Lower lobe of right lung (tissue), 2 donors: ENCODE measurements at regions not wholly inside any gene's neighbourhood (a gene's known extent, or its start where the extent isn't known, plus 50 kb on each side); places are given as distances from the start of the nearest gene placed in this dataset.
"Not testable (repeated sequence)": the region's sequence is repeated elsewhere in the genome, so short reads cannot be mapped to it uniquely, and the experiment has no call there.

Experiments used
- ATAC-seq, 2 donors: fragments of 200-7000 bp; cut with Tn5 transposase; one replicate each; pipeline ENCODE4 v1.9.1; 2020 to 2022; ENCODE audit warnings: mild to moderate bottlenecking in 2 of 2, moderate library complexity in 2 of 2
- DNase-seq: peaks from one replicate; pipeline ENCODE4 v3.0.0-alpha.2; 2020
- H3K27ac ChIP-seq: fragments of 200-600 bp; one replicate; pipeline ENCODE4 v1.8.0; 2022
- H3K27me3 ChIP-seq: fragments of 200-600 bp; one replicate; pipeline ENCODE4 v1.8.0; 2022; ENCODE audit warnings: low read depth
- H3K36me3 ChIP-seq: fragments of 200-600 bp; one replicate; pipeline ENCODE4 v1.8.0; 2022; ENCODE audit warnings: mild to moderate bottlenecking
- H3K4me1 ChIP-seq: fragments of 200-600 bp; one replicate; pipeline ENCODE4 v1.8.0; 2022
- H3K4me3 ChIP-seq: fragments of 200-600 bp; one replicate; pipeline ENCODE4 v1.8.0; 2022; ENCODE audit warnings: mild to moderate bottlenecking
- H3K9me3 ChIP-seq: fragments of 200-600 bp; one replicate; pipeline ENCODE4 v1.8.0; 2022
- intact Hi-C: fragments of 100-400 bp; cut with DNase I; formaldehyde crosslinking; loops from one replicate; pipeline ENCODE4 v1.11.0; 2022
- TF ChIP-seq, protein P1 (sequence below): fragments of 200-600 bp; IDR thresholded peaks from one replicate; pipeline ENCODE4 v1.8.0; 2022; ENCODE audit warnings: antibody characterized with exemption, mild to moderate bottlenecking
- donor health status: DM: no; HTN: yes; CAD: no; lungs with severe emphysema.

DNA sequence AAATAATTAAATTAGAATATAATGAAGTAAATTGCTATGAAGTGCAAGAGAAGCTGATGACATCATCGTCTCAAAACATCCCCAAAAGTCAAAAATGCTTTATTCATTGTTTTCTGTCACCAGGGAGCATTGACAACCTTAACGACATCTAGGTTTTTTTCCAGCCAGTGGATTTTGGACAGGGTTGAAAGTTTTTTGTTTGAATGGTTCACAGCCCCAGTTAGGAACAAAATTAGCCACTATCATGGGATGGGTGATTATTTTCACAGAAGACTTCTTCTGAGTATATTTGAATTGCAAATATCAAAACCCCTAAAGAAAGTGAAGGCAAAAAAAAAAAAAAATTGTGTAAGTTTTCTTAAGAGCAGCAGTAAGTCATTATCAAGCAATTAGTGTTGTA is 826.1 kb downstream of the STPG2 start:
- DNase-seq (no peak), ATAC-seq (no peak)
- Histone ChIP-seq H3K27me3 (no peaks in the 10 kb centered on the region), H3K9me3 (no peaks in the 10 kb centered on the region), H3K4me3 (no peak overlapping the region), H3K27ac (no peak overlapping the region), H3K4me1 (no peaks in the 10 kb centered on the region), H3K36me3 (no peaks in the 10 kb centered on the region)
- intact Hi-C loops: no loop called here
- TF ChIP-seq, protein P1, sequence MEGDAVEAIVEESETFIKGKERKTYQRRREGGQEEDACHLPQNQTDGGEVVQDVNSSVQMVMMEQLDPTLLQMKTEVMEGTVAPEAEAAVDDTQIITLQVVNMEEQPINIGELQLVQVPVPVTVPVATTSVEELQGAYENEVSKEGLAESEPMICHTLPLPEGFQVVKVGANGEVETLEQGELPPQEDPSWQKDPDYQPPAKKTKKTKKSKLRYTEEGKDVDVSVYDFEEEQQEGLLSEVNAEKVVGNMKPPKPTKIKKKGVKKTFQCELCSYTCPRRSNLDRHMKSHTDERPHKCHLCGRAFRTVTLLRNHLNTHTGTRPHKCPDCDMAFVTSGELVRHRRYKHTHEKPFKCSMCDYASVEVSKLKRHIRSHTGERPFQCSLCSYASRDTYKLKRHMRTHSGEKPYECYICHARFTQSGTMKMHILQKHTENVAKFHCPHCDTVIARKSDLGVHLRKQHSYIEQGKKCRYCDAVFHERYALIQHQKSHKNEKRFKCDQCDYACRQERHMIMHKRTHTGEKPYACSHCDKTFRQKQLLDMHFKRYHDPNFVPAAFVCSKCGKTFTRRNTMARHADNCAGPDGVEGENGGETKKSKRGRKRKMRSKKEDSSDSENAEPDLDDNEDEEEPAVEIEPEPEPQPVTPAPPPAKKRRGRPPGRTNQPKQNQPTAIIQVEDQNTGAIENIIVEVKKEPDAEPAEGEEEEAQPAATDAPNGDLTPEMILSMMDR: no peak

DNA sequence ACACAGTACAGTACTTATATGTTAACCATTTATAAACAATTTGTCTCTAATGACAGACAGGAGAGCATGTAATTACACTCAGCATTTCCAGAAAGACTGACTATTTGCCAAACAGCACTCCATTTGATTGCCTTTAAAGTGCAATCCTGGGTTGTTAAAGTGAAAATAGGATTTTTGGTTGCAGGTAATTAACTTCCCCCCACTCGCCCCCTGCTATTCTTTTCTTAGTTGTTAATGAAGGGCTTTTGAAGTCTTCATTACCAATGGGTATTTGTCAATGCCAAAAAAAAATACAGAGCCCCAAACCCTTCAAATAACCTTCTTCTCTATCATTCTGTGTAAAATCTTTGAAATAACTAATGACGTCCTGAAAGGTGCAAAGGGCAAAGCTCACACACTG is 825.6 kb downstream of the STPG2 start:
- H3K27me3 ChIP-seq: no peaks in the 10 kb centered on the region
- ATAC-seq (no peak), DNase-seq (no peak)
- no peak overlapping the region for H3K27ac ChIP-seq
- intact Hi-C loops: no loop called here
- H3K9me3 ChIP-seq: no peaks in the 10 kb centered on the region
- H3K4me3 ChIP-seq: no peak overlapping the region
- TF ChIP-seq, protein P1: no peak
- H3K4me1 ChIP-seq: no peaks in the 10 kb centered on the region
- H3K36me3 ChIP-seq: no peaks in the 10 kb centered on the region

DNA sequence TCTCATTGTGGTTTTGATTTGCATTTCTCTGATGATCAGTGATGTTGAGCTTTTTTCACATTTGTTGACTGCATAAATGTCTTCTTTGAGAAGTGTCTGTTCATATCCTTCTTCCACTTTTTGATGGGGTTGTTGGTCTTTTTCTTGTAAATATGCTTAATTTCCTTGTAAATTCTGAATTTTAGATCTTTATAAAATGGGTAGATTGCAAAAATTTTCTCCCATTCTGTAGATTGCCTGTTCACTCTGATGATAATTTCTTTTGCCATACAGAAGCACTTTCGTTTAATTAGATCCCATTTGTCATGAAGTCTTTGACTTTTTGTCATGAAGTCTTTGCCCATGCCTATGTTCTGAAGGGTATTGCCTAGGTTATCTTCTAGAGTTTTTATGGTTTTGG is 817.5 kb downstream of the STPG2 start:
- DNase-seq, intact Hi-C loops, H3K27ac ChIP-seq: not testable (repeated sequence)

DNA sequence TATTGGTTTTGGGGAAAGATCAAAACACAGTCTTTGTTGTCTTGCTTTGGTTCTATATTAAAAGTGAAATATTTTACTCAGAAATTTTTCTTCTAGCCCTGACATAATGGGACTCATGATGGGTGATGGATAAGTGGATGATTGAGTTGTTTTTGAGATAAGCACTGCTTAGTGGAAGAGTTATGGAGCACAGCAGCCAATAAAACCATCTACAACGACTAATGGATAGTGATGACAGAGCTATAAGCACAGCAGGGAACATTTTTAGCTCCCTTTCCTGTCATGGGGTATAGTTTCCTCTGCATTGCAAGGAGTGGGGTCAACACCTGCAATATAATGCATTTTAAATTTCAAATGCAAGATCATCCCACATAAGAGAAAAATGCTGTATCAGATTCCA is 812.4 kb downstream of the STPG2 start:
- TF ChIP-seq, protein P1: no peak
- Histone ChIP-seq H3K27me3 (no peaks in the 10 kb centered on the region), H3K4me1 (no peaks in the 10 kb centered on the region), H3K27ac (no peak overlapping the region), H3K36me3 (no peaks in the 10 kb centered on the region), H3K4me3 (no peak overlapping the region), H3K9me3 (peaks cover 5% of the 10 kb centered on the region)
- ATAC-seq (no peak), DNase-seq (no peak)
- intact Hi-C loops: no loop called here

More for the DNA sequence above, 817.5 kb downstream of the STPG2 start:
- H3K27me3 ChIP-seq, H3K4me3 ChIP-seq, H3K36me3 ChIP-seq, H3K9me3 ChIP-seq, H3K4me1 ChIP-seq, ATAC-seq: not testable (repeated sequence)

DNA sequence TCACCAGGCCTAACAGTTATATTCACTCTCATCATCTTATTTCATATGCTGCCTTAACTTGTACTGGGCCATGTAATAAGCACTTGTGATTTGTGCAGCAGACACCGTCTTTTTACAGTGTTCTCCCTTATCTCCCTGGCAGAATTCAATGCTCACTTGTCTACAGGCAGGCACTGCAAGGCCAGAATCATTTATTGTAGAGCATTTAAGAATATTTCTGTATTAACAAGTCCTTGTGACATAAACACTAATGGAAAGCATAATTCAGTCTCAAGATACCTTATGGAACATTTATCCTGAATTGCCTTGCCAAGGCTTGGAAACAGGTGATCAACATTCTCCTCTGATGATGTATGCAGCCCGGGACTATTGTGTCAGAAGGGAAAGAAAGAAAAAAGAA is 808.9 kb downstream of the STPG2 start:
- Histone ChIP-seq H3K36me3 (no peaks in the 10 kb centered on the region), H3K27me3 (no peaks in the 10 kb centered on the region), H3K4me1 (no peaks in the 10 kb centered on the region), H3K27ac (no peak overlapping the region), H3K4me3 (no peak overlapping the region), H3K9me3 (peaks cover 5% of the 10 kb centered on the region)
- intact Hi-C loops: no loop called here
- ATAC-seq (no peak), DNase-seq (no peak)
- TF ChIP-seq, protein P1: no peak

DNA sequence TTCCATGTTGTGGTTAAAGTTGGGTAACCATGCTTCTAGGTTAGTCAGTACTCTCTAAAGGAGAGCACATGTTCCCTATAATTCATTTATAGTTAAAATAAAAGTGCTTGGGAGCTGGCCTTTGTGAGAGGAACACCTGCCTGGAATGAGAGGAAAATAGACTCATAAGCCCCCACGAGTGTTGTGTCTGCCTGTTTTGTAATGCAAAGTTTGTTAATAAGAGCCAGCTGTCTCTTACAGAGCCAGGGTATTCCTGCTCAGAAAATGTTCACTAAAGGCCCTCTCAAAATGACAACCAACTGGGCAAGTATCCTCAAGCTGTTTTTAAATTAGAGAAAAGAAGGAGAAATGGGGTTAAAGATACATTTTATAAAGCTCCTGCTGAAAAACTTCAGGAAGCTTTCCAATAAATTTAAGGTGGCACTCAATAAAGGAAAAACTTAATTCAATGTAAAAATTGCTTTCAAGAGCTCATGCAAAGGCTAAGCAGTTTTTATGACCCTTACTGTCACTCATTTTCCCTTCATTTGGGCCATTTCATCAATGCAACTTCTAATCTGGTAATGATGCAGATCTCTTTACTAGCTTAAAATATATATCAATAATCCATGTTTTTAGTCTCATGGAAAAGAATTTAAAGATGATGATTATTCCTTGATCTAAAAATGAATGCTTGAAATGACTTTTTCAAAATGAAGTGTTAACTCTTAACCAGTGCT is 793.6 kb downstream of the STPG2 start:
- ATAC-seq: no peak
- Histone ChIP-seq H3K27ac (no peak overlapping the region), H3K4me3 (no peak overlapping the region), H3K36me3 (no peaks in the 10 kb centered on the region), H3K27me3 (no peaks in the 10 kb centered on the region), H3K9me3 (peaks cover 2% of the 10 kb centered on the region), H3K4me1 (no peaks in the 10 kb centered on the region)
- intact Hi-C loops: no loop called here
- TF ChIP-seq, protein P1: no peak
- no peak for DNase-seq
